Mucosa of rectum (tissue), 2 donors: ENCODE measurements at regions not wholly inside any gene's neighbourhood (a gene's known extent, or its start where the extent isn't known, plus 50 kb on each side); places are given as distances from the start of the nearest gene placed in this dataset.

ENCODE experiments used
- H3K27ac ChIP-seq, 2 donors: one replicate each; pipeline ENCODE4 v1.7.0; 2013; ENCODE audit warnings: inconsistent platforms in 2 of 2, low read depth in 2 of 2, low read length in 2 of 2
- H3K27me3 ChIP-seq, 2 donors: one replicate each; pipeline ENCODE4 v1.7.0; 2013; ENCODE audit warnings: low read length in 2 of 2; ENCODE audit not compliant: control insufficient read depth in 2 of 2, insufficient read depth in 2 of 2
- H3K36me3 ChIP-seq, 2 donors: one replicate each; pipeline ENCODE4 v1.7.0; 2013; ENCODE audit warnings: low read length in 2 of 2; ENCODE audit not compliant: control insufficient read depth in 2 of 2, insufficient read depth in 2 of 2
- H3K4me1 ChIP-seq, 2 donors: one replicate each; pipeline ENCODE4 v1.7.0; 2013; ENCODE audit warnings: low read length in 2 of 2, mild to moderate bottlenecking in 1 of 2; ENCODE audit not compliant: control insufficient read depth in 2 of 2, insufficient read depth in 2 of 2
- H3K4me3 ChIP-seq, 2 donors: one replicate each; pipeline ENCODE4 v1.7.0; 2013; ENCODE audit warnings: low read length in 2 of 2
- H3K9ac ChIP-seq, 2 donors: one replicate each; pipeline ENCODE4 v1.7.0; 2013; ENCODE audit warnings: low read length in 2 of 2, low read depth in 1 of 2, mild to moderate bottlenecking in 1 of 2
- H3K9me3 ChIP-seq, 2 donors: one replicate each; pipeline ENCODE4 v1.7.0; 2013; ENCODE audit warnings: low read length in 2 of 2; ENCODE audit not compliant: control insufficient read depth in 2 of 2
- donor health status: healthy.
- donor health status: Normal muscosa, but diverticular disease.

- no peak overlapping the region for H3K27ac ChIP-seq
Measured at GRCh38 chr10:10579709-10580108, 438.0 kb upstream of the CELF2 start.

DNA sequence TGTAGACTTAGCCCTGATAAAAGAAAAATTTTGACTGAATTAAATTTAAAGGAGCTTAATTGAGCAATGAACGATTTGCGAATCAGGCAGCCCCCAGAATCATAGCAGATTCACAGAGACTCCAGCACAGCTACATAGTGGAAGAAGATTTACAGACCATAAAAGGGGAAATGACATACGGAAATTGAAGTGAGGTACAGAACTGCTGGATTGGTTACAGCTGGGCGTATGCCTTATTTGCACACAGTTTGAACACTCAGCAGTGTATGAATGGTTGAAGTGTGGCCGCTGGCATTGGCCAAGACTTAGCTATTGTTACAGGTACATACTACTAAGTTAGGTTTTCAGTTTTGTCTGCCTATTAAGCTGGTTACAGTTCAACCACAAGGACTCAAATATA is 433.5 kb upstream of the CELF2 start:
- Histone ChIP-seq H3K27ac (no peak overlapping the region), H3K4me3 (no peak overlapping the region), H3K9me3 (no peaks in the 10 kb centered on the region), H3K9ac (no peak overlapping the region), H3K36me3 (no peaks in the 10 kb centered on the region), H3K4me1 (no peaks in the 10 kb centered on the region), H3K27me3 (no peaks in the 10 kb centered on the region)

More at GRCh38 chr10:10579709-10580108, 438.0 kb upstream of the CELF2 start:
- no peak overlapping the region for H3K4me3 ChIP-seq
- no peaks in the 10 kb centered on the region for H3K27me3 ChIP-seq
- no peaks in the 10 kb centered on the region for H3K9me3 ChIP-seq
- H3K4me1 ChIP-seq: no peaks in the 10 kb centered on the region
- no peaks in the 10 kb centered on the region for H3K36me3 ChIP-seq
- no peak overlapping the region for H3K9ac ChIP-seq

GRCh38 chr10:10587744-10588393 is 429.8 kb upstream of the CELF2 start:
- H3K9ac ChIP-seq: no peak overlapping the region
- no peaks in the 10 kb centered on the region for H3K4me1 ChIP-seq
- no peaks in the 10 kb centered on the region for H3K9me3 ChIP-seq
- no peak overlapping the region for H3K27ac ChIP-seq
- no peak overlapping the region for H3K4me3 ChIP-seq
- H3K27me3 ChIP-seq: no peaks in the 10 kb centered on the region
- H3K36me3 ChIP-seq: no peaks in the 10 kb centered on the region

DNA sequence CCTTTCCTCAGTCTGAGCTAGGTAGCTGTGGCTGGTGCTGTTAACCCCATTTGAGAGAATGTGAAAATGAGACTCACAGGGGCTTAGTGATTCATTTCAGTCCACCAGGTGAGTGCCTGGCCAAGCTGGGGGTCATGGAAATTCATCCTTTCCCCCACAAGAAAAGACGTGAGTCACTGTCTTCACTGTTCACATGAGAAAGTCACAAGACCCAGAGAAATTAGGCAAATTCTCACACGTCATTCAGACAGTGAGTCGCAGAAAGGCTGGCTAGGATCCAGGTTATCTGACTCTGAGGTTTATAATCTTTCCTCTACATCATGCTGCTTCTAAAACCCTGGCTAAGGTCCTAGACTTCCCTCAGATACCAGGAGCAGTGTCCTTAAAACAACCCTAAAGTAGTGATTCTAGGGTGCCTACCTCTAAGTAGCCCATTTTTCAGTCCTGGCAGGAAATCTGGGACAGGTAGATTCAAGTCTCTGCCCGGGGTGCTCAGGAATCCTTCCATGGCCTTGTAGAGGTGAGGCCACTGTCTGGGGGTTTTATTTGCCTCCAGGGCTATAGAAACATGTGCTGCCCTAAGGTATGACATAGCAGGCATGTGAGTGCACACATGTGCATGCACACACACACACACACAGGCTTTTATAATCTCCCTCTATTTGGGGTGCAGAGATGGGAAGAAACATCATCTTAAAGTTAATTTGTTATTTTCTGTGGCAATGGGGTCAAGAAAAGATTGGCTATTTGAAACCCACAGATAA is 427.9 kb upstream of the CELF2 start:
- H3K9me3 ChIP-seq: no peaks in the 10 kb centered on the region
- H3K27ac ChIP-seq: no peak overlapping the region
- H3K4me3 ChIP-seq: no peak overlapping the region
- H3K4me1 ChIP-seq: no peaks in the 10 kb centered on the region
- no peaks in the 10 kb centered on the region for H3K27me3 ChIP-seq
- H3K36me3 ChIP-seq: no peaks in the 10 kb centered on the region
- H3K9ac ChIP-seq: no peak overlapping the region

- H3K4me3 ChIP-seq: no peak overlapping the region
- H3K27ac ChIP-seq: no peak overlapping the region
- no peak overlapping the region for H3K9ac ChIP-seq
- H3K27me3 ChIP-seq: no peaks in the 10 kb centered on the region
- H3K9me3 ChIP-seq: no peaks in the 10 kb centered on the region
- H3K36me3 ChIP-seq: no peaks in the 10 kb centered on the region
- no peaks in the 10 kb centered on the region for H3K4me1 ChIP-seq
Measured at GRCh38 chr10:10591715-10592341, 425.8 kb upstream of the CELF2 start.

DNA sequence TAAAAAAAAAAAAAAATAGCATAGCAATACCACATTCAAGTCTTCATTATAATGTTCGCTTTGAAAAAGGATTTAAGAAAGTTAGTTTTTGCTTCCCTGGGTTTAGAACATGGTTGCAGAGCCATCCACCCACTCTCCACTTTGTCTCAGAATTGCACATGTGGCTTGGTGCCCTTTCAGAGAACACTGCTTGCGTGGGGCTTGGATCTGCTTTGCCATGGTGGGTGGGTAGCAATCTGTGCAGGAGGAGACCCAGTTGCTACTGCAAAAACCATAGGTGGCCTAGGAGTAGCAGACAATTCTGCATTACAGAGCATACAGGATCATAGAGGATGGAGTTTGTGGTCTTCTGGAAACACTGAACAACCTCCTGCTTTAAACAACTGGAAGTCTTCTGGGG is 421.4 kb upstream of the CELF2 start:
- Histone ChIP-seq H3K36me3 (no peaks in the 10 kb centered on the region), H3K9ac (no peak overlapping the region), H3K4me3 (no peak overlapping the region), H3K9me3 (no peaks in the 10 kb centered on the region), H3K4me1 (no peaks in the 10 kb centered on the region), H3K27ac (no peak overlapping the region), H3K27me3 (no peaks in the 10 kb centered on the region)

DNA sequence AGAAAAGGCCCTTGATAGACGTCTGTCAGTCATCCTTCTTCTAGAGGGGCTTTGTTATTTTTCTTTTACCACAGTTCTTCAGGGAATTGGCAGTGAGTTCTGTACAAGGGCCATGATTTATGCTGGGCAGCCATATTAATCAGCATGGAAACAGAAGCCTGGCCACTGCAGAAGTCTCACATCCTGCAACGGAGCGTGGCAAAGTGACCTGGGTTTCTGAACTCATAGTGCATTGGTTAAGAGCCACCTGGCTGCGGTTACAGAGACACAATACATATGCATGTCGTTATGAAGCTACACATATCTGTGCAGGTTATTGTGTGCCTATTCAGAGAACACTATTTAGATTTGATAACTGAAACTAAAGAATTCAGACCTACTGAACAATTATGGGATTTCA is 419.4 kb upstream of the CELF2 start:
- no peaks in the 10 kb centered on the region for H3K27me3 ChIP-seq
- H3K4me3 ChIP-seq: no peak overlapping the region
- no peaks in the 10 kb centered on the region for H3K4me1 ChIP-seq
- H3K9ac ChIP-seq: no peak overlapping the region
- H3K27ac ChIP-seq: no peak overlapping the region
- no peaks in the 10 kb centered on the region for H3K36me3 ChIP-seq
- H3K9me3 ChIP-seq: no peaks in the 10 kb centered on the region

DNA sequence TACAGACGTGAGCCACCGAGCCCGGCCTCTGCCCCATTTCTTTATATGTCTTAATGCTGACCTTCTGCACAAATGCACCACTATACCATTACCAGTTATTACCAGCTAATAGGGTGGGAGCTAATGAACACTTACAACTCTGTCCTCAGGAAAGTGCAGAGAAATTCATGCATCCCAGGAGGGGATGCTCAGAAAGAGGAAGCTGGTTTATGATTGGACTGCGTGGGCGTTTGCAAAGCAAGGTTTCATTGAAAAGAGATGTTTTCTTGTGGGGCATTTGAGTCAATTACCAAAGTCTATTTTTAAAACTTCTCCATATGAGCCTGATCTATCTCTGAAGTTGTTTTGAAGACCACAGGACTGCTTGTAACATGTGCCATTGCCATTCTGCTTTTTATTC is 417.7 kb upstream of the CELF2 start:
- no peak overlapping the region for H3K9ac ChIP-seq
- no peak overlapping the region for H3K27ac ChIP-seq
- no peaks in the 10 kb centered on the region for H3K4me1 ChIP-seq
- no peaks in the 10 kb centered on the region for H3K27me3 ChIP-seq
- H3K9me3 ChIP-seq: no peaks in the 10 kb centered on the region
- H3K4me3 ChIP-seq: no peak overlapping the region
- no peaks in the 10 kb centered on the region for H3K36me3 ChIP-seq

DNA sequence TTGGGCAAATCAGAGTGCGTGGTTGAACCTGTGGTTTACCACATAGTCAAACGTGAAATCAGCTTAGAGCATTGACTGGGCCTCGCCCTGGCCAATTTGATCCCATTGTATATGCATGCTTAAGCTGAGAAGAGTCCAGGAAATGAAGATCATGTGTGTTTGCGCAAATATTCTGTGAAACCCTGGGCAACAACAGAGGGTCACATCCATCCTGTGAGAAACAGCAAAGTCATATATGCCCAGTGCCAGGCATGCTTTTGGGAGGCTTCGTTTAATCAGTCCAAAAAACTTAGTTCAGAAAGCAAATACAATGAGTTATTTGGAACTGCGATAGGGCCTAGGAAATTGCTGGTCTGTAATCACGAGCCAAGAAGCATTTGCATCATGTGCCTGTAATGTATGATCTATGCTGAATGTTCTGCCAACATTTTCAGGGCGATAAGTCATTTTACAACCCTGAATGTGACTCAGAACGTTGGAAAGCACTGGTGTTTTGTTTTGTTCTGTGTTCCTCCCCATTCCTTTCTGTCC is 412.1 kb upstream of the CELF2 start:
- H3K36me3 ChIP-seq: no peaks in the 10 kb centered on the region
- H3K9me3 ChIP-seq: no peaks in the 10 kb centered on the region
- no peaks in the 10 kb centered on the region for H3K4me1 ChIP-seq
- no peaks in the 10 kb centered on the region for H3K27me3 ChIP-seq
- peak overlapping the region in 1 of 2 donors; percentile 56 for H3K27ac ChIP-seq
- H3K4me3 ChIP-seq: no peak overlapping the region
- no peak overlapping the region for H3K9ac ChIP-seq

DNA sequence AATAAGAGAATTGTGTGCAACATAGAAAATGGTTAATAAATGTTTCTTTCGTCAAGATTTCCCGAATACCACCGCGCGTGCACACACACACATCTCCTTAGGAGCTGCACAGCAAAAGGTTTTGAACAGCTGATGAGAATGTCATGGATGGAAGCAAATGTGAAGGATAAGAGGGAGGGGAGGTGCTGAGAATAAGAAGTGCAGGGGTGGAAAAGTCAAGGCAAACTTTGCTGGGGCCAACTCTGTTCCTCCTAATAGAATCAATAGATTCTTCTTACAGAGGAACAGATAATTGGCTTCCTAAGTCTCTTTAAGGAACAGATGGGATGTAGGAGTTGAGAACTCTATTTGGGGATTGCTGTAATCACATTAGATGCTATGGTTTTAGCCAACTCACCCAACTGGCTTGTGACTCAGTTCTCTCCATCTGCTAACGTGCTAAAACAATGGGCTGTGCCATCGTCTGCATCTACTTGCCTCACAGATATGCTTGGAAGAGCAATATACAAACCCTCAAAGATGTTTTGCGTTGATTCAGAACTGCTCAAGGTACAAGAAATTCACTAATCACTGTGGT is 408.2 kb upstream of the CELF2 start:
- Histone ChIP-seq H3K9me3 (no peaks in the 10 kb centered on the region), H3K27me3 (no peaks in the 10 kb centered on the region), H3K36me3 (no peaks in the 10 kb centered on the region), H3K9ac (no peak overlapping the region), H3K4me3 (no peak overlapping the region), H3K4me1 (no peaks in the 10 kb centered on the region), H3K27ac (no peak overlapping the region)
